Astrocyte (in vitro differentiated cells and primary cell): ENCODE measurements at regions not wholly inside any gene's neighbourhood (a gene's known extent, or its start where the extent isn't known, plus 50 kb on each side); places are given as distances from the start of the nearest gene placed in this dataset.

Experiments used
- DNase-seq: peaks from one replicate; pipeline ENCODE4 v3.0.0-alpha.2; 2010; ENCODE audit warnings: low read depth
- FAIRE-seq: peaks from 2 replicates; lab custom pipeline; 2011; peaks lifted over from hg19 to GRCh38; lab: Jason Lieb, UNC
- H2AFZ ChIP-seq: 2 replicates; pipeline ENCODE4 v1.6.0; 2012; ENCODE audit warnings: low read depth, low read length, inconsistent platforms
- H3K27ac ChIP-seq: 2 replicates; pipeline ENCODE4 v1.5.1; 2011; ENCODE audit warnings: low read depth, low read length, inconsistent platforms
- H3K27me3 ChIP-seq: 2 replicates; pipeline ENCODE4 v1.6.0; 2011; ENCODE audit warnings: low read length, inconsistent platforms; ENCODE audit not compliant: insufficient read depth
- H3K36me3 ChIP-seq: 2 replicates; pipeline ENCODE4 v1.5.1; 2011; ENCODE audit warnings: low read length, inconsistent platforms; ENCODE audit not compliant: insufficient read depth
- H3K4me1 ChIP-seq: 2 replicates; pipeline ENCODE4 v1.5.1; 2011; ENCODE audit warnings: low read length, inconsistent platforms; ENCODE audit not compliant: insufficient read depth
- H3K4me2 ChIP-seq: 2 replicates; pipeline ENCODE4 v1.6.0; 2012; ENCODE audit warnings: low read length, inconsistent platforms
- H3K4me3 ChIP-seq: 2 replicates; pipeline ENCODE4 v1.5.1; 2011; ENCODE audit warnings: low read depth, mild to moderate bottlenecking, low read length, inconsistent platforms; ENCODE audit not compliant: insufficient read depth
- H3K79me2 ChIP-seq: 2 replicates; pipeline ENCODE4 v1.6.0; 2012; ENCODE audit warnings: mild to moderate bottlenecking, low read length, inconsistent platforms; ENCODE audit not compliant: insufficient read depth
- H3K9ac ChIP-seq: 2 replicates; pipeline ENCODE4 v1.6.0; 2012; ENCODE audit warnings: mild to moderate bottlenecking, low read length, inconsistent platforms
- H3K9me3 ChIP-seq: 2 replicates; pipeline ENCODE4 v1.5.1; 2012; ENCODE audit warnings: low read depth, mild to moderate bottlenecking, low read length, inconsistent platforms; ENCODE audit not compliant: insufficient read depth
- H4K20me1 ChIP-seq: 2 replicates; pipeline ENCODE4 v1.6.0; 2012; ENCODE audit warnings: low read length, inconsistent platforms; ENCODE audit not compliant: insufficient read depth
- H3K27ac Mint-ChIP-seq: one replicate; pipeline ENCODE4 v1.8.0; 2021; ENCODE audit warnings: mild to moderate bottlenecking, mixed read lengths; ENCODE audit not compliant: unreplicated experiment
- H3K27me3 Mint-ChIP-seq: one replicate; pipeline ENCODE4 v1.8.0; 2021; ENCODE audit warnings: low read depth, mixed read lengths; ENCODE audit not compliant: unreplicated experiment
- H3K36me3 Mint-ChIP-seq: one replicate; pipeline ENCODE4 v1.8.0; 2021; ENCODE audit warnings: low read depth, mixed read lengths; ENCODE audit not compliant: unreplicated experiment
- H3K4me1 Mint-ChIP-seq: one replicate; pipeline ENCODE4 v1.8.0; 2021; ENCODE audit warnings: low read depth, mixed read lengths; ENCODE audit not compliant: unreplicated experiment
- H3K4me3 Mint-ChIP-seq: one replicate; pipeline ENCODE4 v1.8.0; 2021; ENCODE audit warnings: mild to moderate bottlenecking, moderate library complexity, mixed read lengths; ENCODE audit not compliant: unreplicated experiment
- H3K9me3 Mint-ChIP-seq: one replicate; pipeline ENCODE4 v1.8.0; 2021; ENCODE audit warnings: mild to moderate bottlenecking, mixed read lengths; ENCODE audit not compliant: unreplicated experiment
- EZH2 ChIP-seq: IDR thresholded peaks from 2 replicates; pipeline ENCODE4 v1.6.1; 2012; ENCODE audit warnings: mild to moderate bottlenecking, low read length, inconsistent platforms; ENCODE audit not compliant: insufficient read depth
- TF ChIP-seq, protein P1 (sequence below): IDR thresholded peaks from 2 replicates; pipeline ENCODE4 v1.5.1; 2011; ENCODE audit warnings: low read depth, mild to moderate bottlenecking, inconsistent platforms, low read length, moderate library complexity; ENCODE audit not compliant: insufficient read depth

DNA sequence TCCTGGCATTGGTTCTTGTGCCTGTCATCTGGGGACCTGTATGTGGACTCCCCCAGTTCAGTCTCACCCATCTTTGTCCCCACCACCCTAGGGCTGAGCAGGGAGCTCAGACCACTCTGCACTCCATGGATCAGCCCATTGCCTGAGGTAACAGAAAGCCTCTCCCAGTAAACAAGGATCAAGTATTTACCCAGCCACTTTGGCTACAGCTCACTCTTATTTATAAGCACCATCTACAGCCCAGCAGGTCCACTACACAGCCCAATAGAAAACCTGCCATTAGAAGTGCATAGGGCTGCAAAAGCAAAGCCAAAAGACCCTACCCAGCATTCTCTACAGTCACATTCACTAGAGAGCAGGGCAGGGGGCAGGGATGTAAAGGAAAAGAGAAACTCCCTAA, 335.0 kb upstream of the SYNCRIP start:
- Histone ChIP-seq H4K20me1 (no peaks in the 10 kb centered on the region), H3K79me2 (no peaks in the 10 kb centered on the region), H3K27ac (no peak overlapping the region), H3K36me3 (no peaks in the 10 kb centered on the region), H2AFZ (no peak overlapping the region), H3K4me1 (no peaks in the 10 kb centered on the region), H3K9ac (no peak overlapping the region), H3K27me3 (no peaks in the 10 kb centered on the region), H3K4me3 (no peak overlapping the region), H3K4me2 (no peak overlapping the region), H3K9me3 (no peaks in the 10 kb centered on the region)
- H3K36me3 Mint-ChIP-seq, result no peaks in the 10 kb centered on the region
- peaks cover 2% of the 10 kb centered on the region for H3K9me3 Mint-ChIP-seq
- FAIRE-seq (no peak), DNase-seq (no peak)
- no peak overlapping the region for H3K27ac Mint-ChIP-seq
- H3K4me3 Mint-ChIP-seq, result no peak overlapping the region
- H3K4me1 Mint-ChIP-seq, result no peaks in the 10 kb centered on the region
- TF ChIP-seq, protein P1, sequence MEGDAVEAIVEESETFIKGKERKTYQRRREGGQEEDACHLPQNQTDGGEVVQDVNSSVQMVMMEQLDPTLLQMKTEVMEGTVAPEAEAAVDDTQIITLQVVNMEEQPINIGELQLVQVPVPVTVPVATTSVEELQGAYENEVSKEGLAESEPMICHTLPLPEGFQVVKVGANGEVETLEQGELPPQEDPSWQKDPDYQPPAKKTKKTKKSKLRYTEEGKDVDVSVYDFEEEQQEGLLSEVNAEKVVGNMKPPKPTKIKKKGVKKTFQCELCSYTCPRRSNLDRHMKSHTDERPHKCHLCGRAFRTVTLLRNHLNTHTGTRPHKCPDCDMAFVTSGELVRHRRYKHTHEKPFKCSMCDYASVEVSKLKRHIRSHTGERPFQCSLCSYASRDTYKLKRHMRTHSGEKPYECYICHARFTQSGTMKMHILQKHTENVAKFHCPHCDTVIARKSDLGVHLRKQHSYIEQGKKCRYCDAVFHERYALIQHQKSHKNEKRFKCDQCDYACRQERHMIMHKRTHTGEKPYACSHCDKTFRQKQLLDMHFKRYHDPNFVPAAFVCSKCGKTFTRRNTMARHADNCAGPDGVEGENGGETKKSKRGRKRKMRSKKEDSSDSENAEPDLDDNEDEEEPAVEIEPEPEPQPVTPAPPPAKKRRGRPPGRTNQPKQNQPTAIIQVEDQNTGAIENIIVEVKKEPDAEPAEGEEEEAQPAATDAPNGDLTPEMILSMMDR, result no peak
- no peak for TF ChIP-seq EZH2
- H3K27me3 Mint-ChIP-seq, result no peaks in the 10 kb centered on the region

DNA sequence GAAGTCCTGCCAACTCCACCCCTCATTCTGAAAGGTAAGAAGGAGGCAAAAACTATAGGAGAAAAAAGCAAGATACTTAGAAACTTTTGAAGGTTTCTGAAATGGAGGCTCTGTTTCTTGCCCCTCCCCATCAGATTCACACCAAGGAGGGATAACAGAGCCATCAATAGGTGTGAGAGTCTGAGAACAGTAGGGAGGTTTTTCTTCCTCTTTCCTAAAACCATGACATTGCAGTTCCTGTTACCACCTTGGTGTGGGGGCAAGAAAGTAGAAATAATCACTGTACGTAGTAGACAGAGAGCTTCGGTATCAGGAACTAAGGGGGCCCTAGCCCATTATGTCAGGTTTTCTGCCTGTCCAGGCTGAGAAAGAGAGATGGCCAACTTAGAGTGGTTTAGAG, 333.3 kb upstream of the SYNCRIP start:
- DNase-seq (no peak), FAIRE-seq (no peak)
- Histone ChIP-seq H3K36me3 (no peaks in the 10 kb centered on the region), H3K4me1 (no peaks in the 10 kb centered on the region), H3K9ac (no peak overlapping the region), H3K27me3 (no peaks in the 10 kb centered on the region), H3K79me2 (no peaks in the 10 kb centered on the region), H3K4me2 (no peak overlapping the region), H2AFZ (no peak overlapping the region), H4K20me1 (no peaks in the 10 kb centered on the region), H3K27ac (no peak overlapping the region), H3K9me3 (no peaks in the 10 kb centered on the region), H3K4me3 (no peak overlapping the region)
- Mint-ChIP-seq H3K4me3 (no peak overlapping the region), H3K27me3 (no peaks in the 10 kb centered on the region), H3K9me3 (no peaks in the 10 kb centered on the region), H3K27ac (no peak overlapping the region), H3K36me3 (no peaks in the 10 kb centered on the region), H3K4me1 (no peaks in the 10 kb centered on the region)
- TF ChIP-seq, protein P1, result no peak
- TF ChIP-seq EZH2, result no peak

DNA sequence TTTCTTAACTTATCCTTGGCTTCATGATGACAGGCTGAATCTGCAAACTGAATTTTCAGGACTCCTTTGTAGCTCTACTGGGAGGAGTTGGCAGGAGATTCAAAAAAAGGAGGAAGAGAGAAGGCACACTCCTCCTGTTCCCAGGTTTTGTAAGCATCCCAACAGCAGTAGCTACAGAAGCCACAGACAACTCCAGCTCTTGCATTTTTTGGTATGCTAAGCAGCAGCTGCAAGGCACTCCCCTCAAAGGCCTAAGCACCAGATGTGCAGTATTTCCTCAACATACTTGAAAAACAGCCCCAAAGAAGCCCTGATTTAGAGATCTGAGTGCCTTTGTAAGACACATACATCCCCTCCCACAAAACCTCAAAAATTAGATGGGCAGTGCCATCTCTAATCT, 328.6 kb upstream of the SYNCRIP start:
- no peaks in the 10 kb centered on the region for H4K20me1 ChIP-seq
- H3K4me1 ChIP-seq, result no peaks in the 10 kb centered on the region
- Mint-ChIP-seq H3K27me3 (no peaks in the 10 kb centered on the region), H3K4me1 (no peaks in the 10 kb centered on the region), H3K4me3 (no peak overlapping the region), H3K9me3 (no peaks in the 10 kb centered on the region), H3K27ac (no peak overlapping the region), H3K36me3 (no peaks in the 10 kb centered on the region)
- no peaks in the 10 kb centered on the region for H3K27me3 ChIP-seq
- H2AFZ ChIP-seq, result no peak overlapping the region
- H3K9ac ChIP-seq, result no peak overlapping the region
- no peak overlapping the region for H3K27ac ChIP-seq
- H3K79me2 ChIP-seq, result no peaks in the 10 kb centered on the region
- DNase-seq, result no peak
- no peaks in the 10 kb centered on the region for H3K9me3 ChIP-seq
- no peaks in the 10 kb centered on the region for H3K36me3 ChIP-seq
- FAIRE-seq, result no peak
- no peak overlapping the region for H3K4me2 ChIP-seq
- TF ChIP-seq EZH2, result no peak
- TF ChIP-seq, protein P1, result no peak
- H3K4me3 ChIP-seq, result no peak overlapping the region
